ENCODE measurements at regions not wholly inside any gene's neighbourhood (a gene's known extent, or its start where the extent isn't known, plus 50 kb on each side); places are given as distances from the start of the nearest gene placed in this dataset.

- TF ChIP-seq, protein P1, sequence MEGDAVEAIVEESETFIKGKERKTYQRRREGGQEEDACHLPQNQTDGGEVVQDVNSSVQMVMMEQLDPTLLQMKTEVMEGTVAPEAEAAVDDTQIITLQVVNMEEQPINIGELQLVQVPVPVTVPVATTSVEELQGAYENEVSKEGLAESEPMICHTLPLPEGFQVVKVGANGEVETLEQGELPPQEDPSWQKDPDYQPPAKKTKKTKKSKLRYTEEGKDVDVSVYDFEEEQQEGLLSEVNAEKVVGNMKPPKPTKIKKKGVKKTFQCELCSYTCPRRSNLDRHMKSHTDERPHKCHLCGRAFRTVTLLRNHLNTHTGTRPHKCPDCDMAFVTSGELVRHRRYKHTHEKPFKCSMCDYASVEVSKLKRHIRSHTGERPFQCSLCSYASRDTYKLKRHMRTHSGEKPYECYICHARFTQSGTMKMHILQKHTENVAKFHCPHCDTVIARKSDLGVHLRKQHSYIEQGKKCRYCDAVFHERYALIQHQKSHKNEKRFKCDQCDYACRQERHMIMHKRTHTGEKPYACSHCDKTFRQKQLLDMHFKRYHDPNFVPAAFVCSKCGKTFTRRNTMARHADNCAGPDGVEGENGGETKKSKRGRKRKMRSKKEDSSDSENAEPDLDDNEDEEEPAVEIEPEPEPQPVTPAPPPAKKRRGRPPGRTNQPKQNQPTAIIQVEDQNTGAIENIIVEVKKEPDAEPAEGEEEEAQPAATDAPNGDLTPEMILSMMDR (IDR thresholded peaks at IDR 0.05; ENCODE audit: poor library complexity, severe bottlenecking): no peak
- no peak for TF ChIP-seq EZH2 (IDR thresholded peaks at IDR 0.05; ENCODE audit: borderline replicate concordance, insufficient read depth, low read length, poor library complexity, severe bottlenecking)
- no peak for TF ChIP-seq POLR2AphosphoS5 (IDR thresholded peaks at IDR 0.05)
- TF ChIP-seq REST (IDR thresholded peaks at IDR 0.05; ENCODE audit: borderline replicate concordance): no peak
- no peak for TF ChIP-seq EP300 (conservative IDR thresholded peaks at IDR 0.05; ENCODE audit: poor library complexity, severe bottlenecking)
These were observed 371.9 kb downstream of the STK39 start for GRCh38 chr2:167875529-167875928.

Data from neural cell (in vitro differentiated cells).